ENCODE measurements at regions not wholly inside any gene's neighbourhood (a gene's known extent, or its start where the extent isn't known, plus 50 kb on each side); places are given as distances from the start of the nearest gene placed in this dataset.

GRCh38 chr2:21633911-21634310, 510.1 kb downstream of the TDRD15 start:
- in situ Hi-C loops (cut with HindIII; ENCODE audit: low sequenced_read_pairs): no loop called here
- DNase-seq (ENCODE audit: low spot score): no peak

GRCh38 chr2:21640046-21640445, 516.3 kb downstream of the TDRD15 start:
- no peak for DNase-seq (ENCODE audit: low spot score)
- in situ Hi-C loops (cut with HindIII; ENCODE audit: low sequenced_read_pairs): no loop called here

- in situ Hi-C loops (cut with HindIII; ENCODE audit: low sequenced_read_pairs): no loop called here
- no peak for DNase-seq (ENCODE audit: low spot score)
Measured at GRCh38 chr2:21642647-21643046, 518.9 kb downstream of the TDRD15 start.

- in situ Hi-C loops (cut with HindIII; ENCODE audit: low sequenced_read_pairs): no loop called here
- DNase-seq (ENCODE audit: low spot score): no peak
Measured at GRCh38 chr2:21643180-21643579, 519.4 kb downstream of the TDRD15 start.

- in situ Hi-C loops (cut with HindIII; ENCODE audit: low sequenced_read_pairs): no loop called here
- DNase-seq (ENCODE audit: low spot score): no peak
Measured at GRCh38 chr2:21644266-21644665, 520.5 kb downstream of the TDRD15 start.

GRCh38 chr2:21646345-21646744, 522.6 kb downstream of the TDRD15 start:
- in situ Hi-C loops (cut with HindIII; ENCODE audit: low sequenced_read_pairs): no loop called here
- DNase-seq (ENCODE audit: low spot score): no peak

GRCh38 chr2:21650569-21650968, 526.8 kb downstream of the TDRD15 start:
- in situ Hi-C loops (cut with HindIII; ENCODE audit: low sequenced_read_pairs): no loop called here
- no peak for DNase-seq (ENCODE audit: low spot score)

- DNase-seq (ENCODE audit: low spot score): no peak
- in situ Hi-C loops (cut with HindIII; ENCODE audit: low sequenced_read_pairs): no loop called here
Measured at GRCh38 chr2:21655136-21655535, 531.4 kb downstream of the TDRD15 start.

GRCh38 chr2:21656330-21657075, 532.7 kb downstream of the TDRD15 start:
- no peak for DNase-seq (ENCODE audit: low spot score)
- in situ Hi-C loops (cut with HindIII; ENCODE audit: low sequenced_read_pairs): no loop called here

- in situ Hi-C loops (cut with HindIII; ENCODE audit: low sequenced_read_pairs): no loop called here
- no peak for DNase-seq (ENCODE audit: low spot score)
Measured at GRCh38 chr2:21657445-21657844, 533.7 kb downstream of the TDRD15 start.

- in situ Hi-C loops (cut with HindIII; ENCODE audit: low sequenced_read_pairs): no loop called here
- no peak for DNase-seq (ENCODE audit: low spot score)
Measured at GRCh38 chr2:21658269-21658668, 534.5 kb downstream of the TDRD15 start.

GRCh38 chr2:21658907-21659477, 535.2 kb downstream of the TDRD15 start:
- DNase-seq (ENCODE audit: low spot score): no peak
- in situ Hi-C loops (cut with HindIII; ENCODE audit: low sequenced_read_pairs): no loop called here

GRCh38 chr2:21664083-21664482, 540.3 kb downstream of the TDRD15 start:
- no peak for DNase-seq (ENCODE audit: low spot score)
- in situ Hi-C loops (cut with HindIII; ENCODE audit: low sequenced_read_pairs): no loop called here

- in situ Hi-C loops (cut with HindIII; ENCODE audit: low sequenced_read_pairs): no loop called here
- no peak for DNase-seq (ENCODE audit: low spot score)
Measured at GRCh38 chr2:21667638-21668037, 543.9 kb downstream of the TDRD15 start.

- in situ Hi-C loops (cut with HindIII; ENCODE audit: low sequenced_read_pairs): no loop called here
- no peak for DNase-seq (ENCODE audit: low spot score)
Measured at GRCh38 chr2:21668078-21668710, 544.4 kb downstream of the TDRD15 start.

- no peak for DNase-seq (ENCODE audit: low spot score)
- in situ Hi-C loops (cut with HindIII; ENCODE audit: low sequenced_read_pairs): no loop called here
Measured at GRCh38 chr2:21676041-21676440, 552.3 kb downstream of the TDRD15 start.

- DNase-seq (ENCODE audit: low spot score): no peak
- in situ Hi-C loops (cut with HindIII; ENCODE audit: low sequenced_read_pairs): no loop called here
Measured at GRCh38 chr2:21676676-21677075, 552.9 kb downstream of the TDRD15 start.

- in situ Hi-C loops (cut with HindIII; ENCODE audit: low sequenced_read_pairs): no loop called here
Measured at GRCh38 chr2:21683838-21684237, 560.1 kb downstream of the TDRD15 start.

GRCh38 chr2:21687589-21687988, 563.8 kb downstream of the TDRD15 start:
- DNase-seq (ENCODE audit: low spot score): no peak
- in situ Hi-C loops (cut with HindIII; ENCODE audit: low sequenced_read_pairs): no loop called here

More at GRCh38 chr2:21683838-21684237, 560.1 kb downstream of the TDRD15 start:
- DNase-seq (ENCODE audit: low spot score): no peak

- in situ Hi-C loops (cut with HindIII; ENCODE audit: low sequenced_read_pairs): no loop called here
Measured at GRCh38 chr2:21690005-21690404, 566.2 kb downstream of the TDRD15 start.

GRCh38 chr2:21693081-21693480, 569.3 kb downstream of the TDRD15 start:
- DNase-seq (ENCODE audit: low spot score): peak; percentile 9
- in situ Hi-C loops (cut with HindIII; ENCODE audit: low sequenced_read_pairs): no loop called here

More at GRCh38 chr2:21690005-21690404, 566.2 kb downstream of the TDRD15 start:
- DNase-seq (ENCODE audit: low spot score): no peak
